WTC11 (cell line): ENCODE measurements at regions not wholly inside any gene's neighbourhood (a gene's known extent, or its start where the extent isn't known, plus 50 kb on each side); places are given as distances from the start of the nearest gene placed in this dataset.

Source experiments
- ATAC-seq: fragments of 200-7000 bp; cut with Tn5 transposase; 2 replicates; pipeline ENCODE4 v1.10.0; 2021; ENCODE audit warnings: mild to moderate bottlenecking, moderate library complexity
- CTCF ChIA-PET: fragments of 300-600 bp; sonication (Branson Sonifier 250); formaldehyde crosslinking; loops from one replicate; lab custom pipeline; 2021; ENCODE audit warnings: antibody characterized with exemption; lab: Charles Lee
- POLR2A ChIA-PET: fragments of 350-600 bp; sonication (Branson Sonifier 250); formaldehyde crosslinking; loops from one replicate; lab custom pipeline; 2021; ENCODE audit warnings: antibody characterized with exemption; lab: Charles Lee
- DNase-seq: peaks from one replicate; pipeline ENCODE4 v3.0.0; 2021; ENCODE audit warnings: low spot score
- H3K27ac Mint-ChIP-seq: 2 replicates; pipeline ENCODE4 v1.8.0; 2021; ENCODE audit warnings: mixed read lengths
- H3K27me3 Mint-ChIP-seq: 2 replicates; pipeline ENCODE4 v1.8.0; 2021; ENCODE audit warnings: low read depth, mild to moderate bottlenecking, moderate library complexity, mixed read lengths
- H3K36me3 Mint-ChIP-seq: 2 replicates; pipeline ENCODE4 v1.8.0; 2021; ENCODE audit warnings: mixed read lengths
- H3K4me1 Mint-ChIP-seq: 2 replicates; pipeline ENCODE4 v1.8.0; 2022; ENCODE audit warnings: mixed read lengths
- H3K4me3 Mint-ChIP-seq: 2 replicates; pipeline ENCODE4 v1.8.0; 2021; ENCODE audit warnings: mild to moderate bottlenecking, moderate library complexity, mixed read lengths
- H3K9me3 Mint-ChIP-seq: 2 replicates; pipeline ENCODE4 v1.8.0; 2021; ENCODE audit warnings: mixed read lengths
- ATF2 ChIP-seq: sonication (generic); formaldehyde crosslinking; IDR thresholded peaks from 2 replicates; pipeline ENCODE4 v1.8.1; 2022; ENCODE audit warnings: low read depth, missing genetic modification reagents, borderline replicate concordance
- CDX4 ChIP-seq: fragments of 250-450 bp; sonication (Bioruptor Pico); IDR thresholded peaks from 2 replicates; pipeline ENCODE4 v1.9.0; 2021; ENCODE audit warnings: moderate library complexity, mild to moderate bottlenecking, inconsistent platforms, borderline replicate concordance
- CREB1 ChIP-seq: sonication (generic); formaldehyde crosslinking; IDR thresholded peaks from 2 replicates; pipeline ENCODE4 v1.8.0; 2023; ENCODE audit warnings: mild to moderate bottlenecking, missing genetic modification reagents
- EMX1 ChIP-seq: fragments of 250-450 bp; sonication (Bioruptor Pico); IDR thresholded peaks from 2 replicates; pipeline ENCODE4 v1.8.0; 2021; ENCODE audit warnings: mild to moderate bottlenecking
- ETV6 ChIP-seq: sonication (generic); formaldehyde crosslinking; IDR thresholded peaks from 2 replicates; pipeline ENCODE4 v1.8.1; 2022; ENCODE audit warnings: mild to moderate bottlenecking, missing genetic modification reagents
- FOXK1 ChIP-seq: sonication (generic); formaldehyde crosslinking; IDR thresholded peaks from 2 replicates; pipeline ENCODE4 v1.8.0; 2022; ENCODE audit warnings: mild to moderate bottlenecking, moderate library complexity, missing genetic modification reagents
- FOXP4 ChIP-seq: sonication (generic); formaldehyde crosslinking; IDR thresholded peaks from 2 replicates; pipeline ENCODE4 v1.8.0; 2022; ENCODE audit warnings: mild to moderate bottlenecking, missing genetic modification reagents
- SP1 ChIP-seq: sonication (generic); formaldehyde crosslinking; conservative IDR thresholded peaks from 2 replicates; pipeline ENCODE4 v1.8.1; 2022; ENCODE audit warnings: missing genetic modification reagents
- ZNF138 ChIP-seq: sonication (generic); formaldehyde crosslinking; conservative IDR thresholded peaks from 2 replicates; pipeline ENCODE4 v1.8.1; 2022; ENCODE audit warnings: mild to moderate bottlenecking, moderate library complexity, missing genetic modification reagents
- ZNF232 ChIP-seq: sonication (generic); formaldehyde crosslinking; IDR thresholded peaks from 2 replicates; pipeline ENCODE4 v1.8.0; 2022; ENCODE audit warnings: mild to moderate bottlenecking, missing genetic modification reagents
- ZNF425 ChIP-seq: fragments of 250-450 bp; sonication (Bioruptor Pico); conservative IDR thresholded peaks from 2 replicates; pipeline ENCODE4 v1.9.0; 2021; ENCODE audit warnings: mild to moderate bottlenecking
- ZNF532 ChIP-seq: fragments of 250-450 bp; sonication (Bioruptor Pico); IDR thresholded peaks from 2 replicates; pipeline ENCODE4 v1.9.0; 2021; ENCODE audit warnings: mild to moderate bottlenecking, borderline replicate concordance
- ZSCAN18 ChIP-seq: fragments of 250-450 bp; sonication (Bioruptor Pico); IDR thresholded peaks from 2 replicates; pipeline ENCODE4 v2.1.2; 2022; ENCODE audit warnings: mild to moderate bottlenecking, moderate library complexity

- no peak for ATAC-seq
- Mint-ChIP-seq H3K27ac (no peak overlapping the region), H3K36me3 (no peaks in the 10 kb centered on the region; the same call in none of the 2 replicates)
Observed at GRCh38 chr6:62763125-62763912, 447.9 kb upstream of the FKBP1C start.

GRCh38 chr6:62746968-62747367, 460.9 kb upstream of the KHDRBS2 start:
- H3K27ac Mint-ChIP-seq: no peak overlapping the region
- ChIA-PET CTCF (no interaction called here), POLR2A (no interaction called here)
- H3K27me3 Mint-ChIP-seq: no peaks in the 10 kb centered on the region; the same call in 1 of the 2 replicates
- no peak for ATAC-seq
- peaks cover 19% of the 10 kb centered on the region for H3K9me3 Mint-ChIP-seq
- H3K36me3 Mint-ChIP-seq: peaks cover 7% of the 10 kb centered on the region; the same call in 1 of the 2 replicates
- no peak for DNase-seq
- no peak overlapping the region for H3K4me3 Mint-ChIP-seq
- H3K4me1 Mint-ChIP-seq: peaks cover 13% of the 10 kb centered on the region
- TF ChIP-seq ZNF232: no peak
- TF ChIP-seq ZNF532 (CRISPR knock-in tag): no peak
- no peak for TF ChIP-seq ZNF138 (CRISPR knock-in tag)
- no peak for TF ChIP-seq CDX4 (CRISPR knock-in tag)
- TF ChIP-seq ZSCAN18 (CRISPR knock-in tag): no peak
- no peak for TF ChIP-seq CREB1

More at GRCh38 chr6:62763125-62763912, 447.9 kb upstream of the FKBP1C start:
- Mint-ChIP-seq H3K4me1 (peaks cover 12% of the 10 kb centered on the region), H3K27me3 (no peaks in the 10 kb centered on the region), H3K4me3 (no peak overlapping the region), H3K9me3 (no peaks in the 10 kb centered on the region)
- ChIA-PET CTCF (no interaction called here), POLR2A (no interaction called here)
- DNase-seq: no peak
- TF ChIP-seq EMX1 (CRISPR knock-in tag) (no peak), ATF2 (CRISPR knock-in tag) (no peak), ZNF425 (CRISPR knock-in tag) (no peak), FOXK1 (CRISPR knock-in tag) (no peak), SP1 (CRISPR knock-in tag) (no peak), ETV6 (CRISPR knock-in tag) (no peak), FOXP4 (CRISPR knock-in tag) (no peak), ZSCAN18 (CRISPR knock-in tag) (no peak)
